AG09309 (cell line): ENCODE measurements at regions not wholly inside any gene's neighbourhood (a gene's known extent, or its start where the extent isn't known, plus 50 kb on each side); places are given as distances from the start of the nearest gene placed in this dataset.

Source experiments
- DNase-seq: peaks from one replicate; pipeline ENCODE4 v3.0.0-alpha.2; 2010; ENCODE audit warnings: low read depth
- H3K4me3 ChIP-seq: 2 replicates; pipeline ENCODE4 v1.5.1; 2011; ENCODE audit warnings: mild to moderate bottlenecking, low read depth, low read length, moderate library complexity; ENCODE audit not compliant: control insufficient read depth
- CTCF ChIP-seq: IDR thresholded peaks from 2 replicates; pipeline ENCODE4 v1.5.1; 2011; ENCODE audit warnings: mild to moderate bottlenecking, low read depth, low read length, inconsistent platforms; ENCODE audit not compliant: insufficient read depth, control insufficient read depth; ENCODE audit errors: missing control alignments

GRCh38 chr14:53523226-53523625 is 370.1 kb upstream of the DDHD1 start:
- H3K4me3 ChIP-seq = no peak overlapping the region
- DNase-seq = no peak
- TF ChIP-seq CTCF = no peak

- TF ChIP-seq CTCF = no peak
- no peak overlapping the region for H3K4me3 ChIP-seq
- no peak for DNase-seq
Measured at GRCh38 chr14:53520078-53520928, 367.2 kb upstream of the DDHD1 start.

GRCh38 chr14:53519137-53519536 is 366.0 kb upstream of the DDHD1 start:
- no peak for DNase-seq
- TF ChIP-seq CTCF = no peak
- no peak overlapping the region for H3K4me3 ChIP-seq

- H3K4me3 ChIP-seq = no peak overlapping the region
- TF ChIP-seq CTCF = no peak
- peak; percentile 56 for DNase-seq
Measured at GRCh38 chr14:53517270-53517960, 364.3 kb upstream of the DDHD1 start.

GRCh38 chr14:53516261-53516774 is 363.2 kb upstream of the DDHD1 start:
- no peak overlapping the region for H3K4me3 ChIP-seq
- DNase-seq = peak; percentile 80
- TF ChIP-seq CTCF = no peak

- no peak overlapping the region for H3K4me3 ChIP-seq
- TF ChIP-seq CTCF = no peak
- DNase-seq = no peak
Measured at GRCh38 chr14:53515276-53515675, 362.2 kb upstream of the DDHD1 start.
